HepG2 (cell line): ENCODE measurements at regions not wholly inside any gene's neighbourhood (a gene's known extent, or its start where the extent isn't known, plus 50 kb on each side); places are given as distances from the start of the nearest gene placed in this dataset.

Experiments used
- ATAC-seq: fragments of 200-7000 bp; cut with Tn5 transposase; 3 replicates; pipeline ENCODE4 v1.9.1; 2020; ENCODE audit warnings: mild to moderate bottlenecking, moderate library complexity
- BruUV-seq: library from RNA; stranded (reverse); fragments of 400-500 nt; replicated peaks from 2 replicates; lab custom pipeline; 2021; lab: Mats Ljungman, UMichigan
- CTCF ChIA-PET: fragments of 300-600 bp; formaldehyde crosslinking; extraction: SDS; loops from one replicate; lab custom pipeline; 2021; ENCODE audit warnings: low total read pairs, inconsistent platforms, low intra/inter-chr PET ratio; lab: Yijun Ruan, JAX
- POLR2A ChIA-PET: fragments of 350-600 bp; sonication (Branson Sonifier 250); formaldehyde crosslinking; loops from one replicate; lab custom pipeline; 2020; ENCODE audit warnings: antibody characterized with exemption, inconsistent platforms; lab: Yijun Ruan, JAX
- DNase-seq: peaks from one replicate; pipeline ENCODE4 v3.0.0-alpha.2; 2015; ENCODE audit warnings: low spot score
- FAIRE-seq: peaks from 3 replicates; lab custom pipeline; 2011; peaks lifted over from hg19 to GRCh38; lab: Jason Lieb, UNC
- H2AFZ ChIP-seq: one replicate; pipeline ENCODE4 v1.6.1; 2011; ENCODE audit warnings: low read length, inconsistent platforms
- H3K27ac ChIP-seq: fragments of 300-600 bp; 3 replicates; pipeline ENCODE4 v1.8.0; 2011; ENCODE audit warnings: mixed run types, mild to moderate bottlenecking, mixed read lengths, low read length, inconsistent platforms; ENCODE audit not compliant: insufficient read depth; ENCODE audit errors: extremely low read length
- H3K27me3 ChIP-seq, 2 experiments: fragments of 200-600 bp in 1 of 2; 2 replicates in 1 of 2; 3 replicates in 1 of 2; pipeline versions ENCODE4 v1.6.0 to v1.8.0; 2011; ENCODE audit warnings: low read length in 2 of 2, mild to moderate bottlenecking in 2 of 2, moderate library complexity in 2 of 2, inconsistent platforms in 1 of 2; ENCODE audit not compliant: insufficient read depth in 2 of 2, control insufficient read depth in 1 of 2
- H3K36me3 ChIP-seq, 2 experiments: fragments of 200-600 bp in 1 of 2; replicated peaks in 1 of 2; 2 replicates in 1 of 2; 3 replicates in 1 of 2; pipeline versions ENCODE4 v1.5.1 to v1.8.0; 2011; ENCODE audit warnings: low read length in 2 of 2, inconsistent platforms in 1 of 2; ENCODE audit not compliant: insufficient read depth in 2 of 2, control insufficient read depth in 1 of 2
- H3K4me1 ChIP-seq: 2 replicates; pipeline ENCODE4 v1.5.1; 2012; ENCODE audit warnings: low read length, inconsistent platforms; ENCODE audit not compliant: insufficient read depth
- H3K4me2 ChIP-seq: 2 replicates; pipeline ENCODE4 v1.6.0; 2011; ENCODE audit warnings: low read depth, low read length, inconsistent platforms
- H3K4me3 ChIP-seq, 3 experiments: fragments of 200-600 bp in 1 of 3; sonication (generic), shearing (Covaris generic) in 1 of 3; replicated peaks in 1 of 3; 2 replicates each; pipeline ENCODE4 v1.5.1; 2011 to 2016; ENCODE audit warnings: low read length in 3 of 3, inconsistent platforms in 2 of 3, low read depth in 2 of 3, mild to moderate bottlenecking in 2 of 3, control low read depth in 1 of 3, mixed read lengths in 1 of 3; ENCODE audit not compliant: insufficient read depth in 1 of 3
- H3K79me2 ChIP-seq: one replicate; pipeline ENCODE4 v1.6.1; 2011; ENCODE audit warnings: low read length, inconsistent platforms; ENCODE audit not compliant: insufficient read depth
- H3K9ac ChIP-seq: 2 replicates; pipeline ENCODE4 v1.6.0; 2011; ENCODE audit warnings: mild to moderate bottlenecking, low read depth, low read length, inconsistent platforms; ENCODE audit not compliant: insufficient read depth
- H3K9me3 ChIP-seq: 2 replicates; pipeline ENCODE4 v1.5.1; 2012; ENCODE audit warnings: mild to moderate bottlenecking, low read length
- H4K20me1 ChIP-seq: 2 replicates; pipeline ENCODE4 v1.6.0; 2011; ENCODE audit warnings: inconsistent platforms, mild to moderate bottlenecking, low read length, moderate library complexity; ENCODE audit not compliant: insufficient read depth
- GPN1 ChIP-seq: sonication (generic); formaldehyde crosslinking; IDR thresholded peaks from 2 replicates; pipeline ENCODE4 v1.5.1; 2020; ENCODE audit warnings: missing genetic modification reagents, borderline replicate concordance
- HHEX ChIP-seq: IDR thresholded peaks from 2 replicates; pipeline ENCODE4 v1.6.1; 2016; ENCODE audit warnings: control low read depth
- KDM5A ChIP-seq: fragments of 200-600 bp; sonication (generic); IDR thresholded peaks from 2 replicates; pipeline ENCODE4 v1.7.0; 2018; ENCODE audit warnings: antibody characterized with exemption, mild to moderate bottlenecking, low read length, borderline replicate concordance
- MIER3 ChIP-seq: IDR thresholded peaks from 2 replicates; pipeline ENCODE4 v1.6.1; 2016; ENCODE audit warnings: missing compliant biosample characterization, borderline replicate concordance
- MXD3 ChIP-seq: IDR thresholded peaks from 2 replicates; pipeline ENCODE4 v1.6.1; 2016; ENCODE audit warnings: mild to moderate bottlenecking, missing biosample characterization, missing genetic modification reagents
- NFIC ChIP-seq: IDR thresholded peaks from 2 replicates; pipeline ENCODE4 v1.6.1; 2012; ENCODE audit warnings: mild to moderate bottlenecking, low read length, inconsistent platforms
- NFKBIZ ChIP-seq: IDR thresholded peaks from 2 replicates; pipeline ENCODE4 v1.6.1; 2018; ENCODE audit warnings: missing genetic modification reagents, missing compliant biosample characterization
- SSRP1 ChIP-seq: IDR thresholded peaks from 2 replicates; pipeline ENCODE4 v1.6.1; 2016; ENCODE audit warnings: control low read depth
- THAP7 ChIP-seq: sonication (generic); formaldehyde crosslinking; IDR thresholded peaks from 2 replicates; pipeline ENCODE4 v1.8.1; 2023; ENCODE audit warnings: mild to moderate bottlenecking, missing genetic modification reagents
- ZHX2 ChIP-seq, 2 experiments: sonication (generic) in 1 of 2; formaldehyde crosslinking in 1 of 2; IDR thresholded peaks; 2 replicates each; pipeline versions ENCODE4 v1.6.1 to v1.9.0; 2014 to 2022; ENCODE audit warnings: antibody characterized with exemption in 1 of 2, borderline replicate concordance in 1 of 2, inconsistent platforms in 1 of 2, low read depth in 1 of 2, missing genetic modification reagents in 1 of 2
- ZNF33B ChIP-seq: sonication (generic); formaldehyde crosslinking; IDR thresholded peaks from 2 replicates; pipeline ENCODE4 v1.5.1; 2020; ENCODE audit warnings: mild to moderate bottlenecking, missing genetic modification reagents
- ZNF496 ChIP-seq: sonication (generic); formaldehyde crosslinking; IDR thresholded peaks from 2 replicates; pipeline ENCODE4 v1.8.1; 2023; ENCODE audit warnings: mild to moderate bottlenecking, moderate library complexity, missing genetic modification reagents; ENCODE audit not compliant: insufficient replicate concordance
- ZNF784 ChIP-seq: sonication (generic); formaldehyde crosslinking; IDR thresholded peaks from 2 replicates; pipeline ENCODE4 v1.5.1; 2020; ENCODE audit warnings: missing genetic modification reagents, mild to moderate bottlenecking, borderline replicate concordance
- ZSCAN12 ChIP-seq: sonication (generic); formaldehyde crosslinking; IDR thresholded peaks from 2 replicates; pipeline ENCODE4 v1.9.0; 2021; ENCODE audit warnings: mild to moderate bottlenecking, missing genetic modification reagents
- ZXDC ChIP-seq: sonication (generic); formaldehyde crosslinking; IDR thresholded peaks from 2 replicates; pipeline ENCODE4 v1.5.0; 2020; ENCODE audit warnings: mild to moderate bottlenecking, missing genetic modification reagents
- WGBS: methylation state at CpG from one replicate; pipeline ENCODE4 v1.1.6; 2017; ENCODE audit warnings: low lambda C conversion rate; 5-methylcytosine and 5-hydroxymethylcytosine counted together
- in situ Hi-C: cut with HindIII; loops from 2 replicates; pipeline ENCODE4 v1.10.0; 2017; ENCODE audit warnings: low pct_unique_long_range_greater_than_20kb; ENCODE audit not compliant: extremely low pct_ligation_motif_present
- intact Hi-C: fragments of 100-400 bp; cut with micrococcal nuclease; formaldehyde crosslinking; loops from one replicate; pipeline ENCODE4 v1.10.0; 2022; ENCODE audit not compliant: unreplicated experiment

- ATAC-seq (no peak), FAIRE-seq (no peak), DNase-seq (no peak)
- Histone ChIP-seq H3K27ac (no peak overlapping the region), H4K20me1 (no peaks in the 10 kb centered on the region), H3K9me3 (peaks cover 11% of the 10 kb centered on the region), H3K4me3 (no peak overlapping the region), H3K79me2 (no peaks in the 10 kb centered on the region), H3K4me1 (peaks cover 13% of the 10 kb centered on the region), H2AFZ (no peak overlapping the region), H3K4me2 (no peak overlapping the region; the same call in 1 of the 2 replicates), H3K36me3 (no peaks in the 10 kb centered on the region), H3K9ac (no peak overlapping the region), H3K27me3 (0 out of 5 replicates have a peak, but pooled peaks cover 0 to 3% of the 10 kb centered on the region in 2 experiments)
- ChIA-PET POLR2A (no interaction called here), CTCF (no interaction called here)
- in situ Hi-C loops (no loop called here), intact Hi-C loops (no loop called here)
- BruUV-seq = no TSS peak
- WGBS = 0% methylated on average over 1 of the region's 1 CpG
- TF ChIP-seq HHEX (CRISPR knock-in tag) (no peak), ZSCAN12 (CRISPR knock-in tag) (no peak), SSRP1 (CRISPR knock-in tag) (no peak), KDM5A (no peak), THAP7 (no peak), ZNF33B (CRISPR knock-in tag) (no peak), NFIC (no peak), GPN1 (CRISPR knock-in tag) (no peak), ZHX2 (IDR thresholded peaks at IDR 0.05; ENCODE audit: low read depth) (no peak), ZHX2 (CRISPR knock-in tag; IDR thresholded peaks at IDR 0.05; ENCODE audit: borderline replicate concordance) (no peak), ZNF784 (no peak), ZXDC (CRISPR knock-in tag) (no peak), ZNF496 (CRISPR knock-in tag) (no peak), NFKBIZ (CRISPR knock-in tag) (no peak), MXD3 (CRISPR knock-in tag) (no peak), MIER3 (CRISPR knock-in tag) (no peak)
Measured at GRCh38 chr22:27433099-27433498, 368.5 kb downstream of the MN1 start.
